Choroid plexus epithelial cell (primary cell): ENCODE measurements at regions not wholly inside any gene's neighbourhood (a gene's known extent, or its start where the extent isn't known, plus 50 kb on each side); places are given as distances from the start of the nearest gene placed in this dataset.

Experiments
- DNase-seq: peaks from one replicate; pipeline ENCODE4 v3.0.0-alpha.2; 2010; ENCODE audit warnings: low read depth
- H3K4me3 ChIP-seq: 2 replicates; pipeline ENCODE4 v1.5.1; 2011; ENCODE audit warnings: low read depth, mild to moderate bottlenecking, control low read depth, low read length, moderate library complexity
- CTCF ChIP-seq: conservative IDR thresholded peaks from 2 replicates; pipeline ENCODE4 v1.5.1; 2011; ENCODE audit warnings: low read depth, mild to moderate bottlenecking, control low read depth, inconsistent platforms, low read length, moderate library complexity

DNA sequence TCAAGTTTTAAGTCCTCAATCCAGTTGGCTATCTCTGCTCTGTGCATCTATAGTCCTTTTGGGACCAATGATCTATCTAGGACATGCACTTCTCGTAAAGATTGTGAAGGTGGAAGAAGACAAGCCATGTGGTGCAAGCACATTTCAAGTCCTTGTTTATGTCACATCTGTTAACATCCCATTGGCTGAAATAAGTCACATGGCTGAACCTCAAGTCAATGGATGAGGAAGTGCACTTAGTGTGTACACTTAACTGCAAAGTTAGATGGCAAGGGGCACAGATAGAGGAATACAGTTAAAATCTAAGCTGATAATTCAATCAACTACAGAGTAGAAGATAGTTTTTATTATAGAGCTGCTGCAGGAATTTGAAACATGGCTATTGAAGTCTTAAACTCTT, 362.8 kb upstream of the TBX3 start:
- TF ChIP-seq CTCF, result no peak
- H3K4me3 ChIP-seq, result no peak overlapping the region
- DNase-seq, result no peak

DNA sequence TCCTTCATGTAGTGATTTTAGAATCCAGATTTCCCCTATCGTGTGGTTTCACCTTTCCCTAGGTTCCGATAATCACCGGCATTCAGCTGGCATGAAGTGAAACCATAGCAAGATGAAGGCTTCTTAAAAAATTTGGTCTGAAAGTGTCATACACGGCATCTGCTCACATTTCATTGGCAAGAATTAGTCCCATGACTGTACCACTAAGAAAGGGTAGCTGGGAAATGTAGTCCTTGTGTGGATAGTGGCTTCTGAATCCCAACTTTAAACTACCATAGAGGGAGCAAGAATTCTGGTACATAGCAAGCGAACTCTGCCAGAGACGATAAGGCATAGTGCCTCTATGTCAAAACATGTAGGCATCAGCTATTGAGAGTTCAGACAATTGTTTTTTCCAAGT, 360.1 kb upstream of the TBX3 start:
- no peak for TF ChIP-seq CTCF
- peak; percentile 14 for DNase-seq
- no peak overlapping the region for H3K4me3 ChIP-seq

- no peak for TF ChIP-seq CTCF
- no peak overlapping the region for H3K4me3 ChIP-seq
- no peak for DNase-seq
Observed at GRCh38 chr12:115043079-115043478, 359.1 kb upstream of the TBX3 start.

- peak; percentile 27 for DNase-seq
- TF ChIP-seq CTCF, result no peak
- no peak overlapping the region for H3K4me3 ChIP-seq
Observed at GRCh38 chr12:115042341-115042740, 358.4 kb upstream of the TBX3 start.

DNA sequence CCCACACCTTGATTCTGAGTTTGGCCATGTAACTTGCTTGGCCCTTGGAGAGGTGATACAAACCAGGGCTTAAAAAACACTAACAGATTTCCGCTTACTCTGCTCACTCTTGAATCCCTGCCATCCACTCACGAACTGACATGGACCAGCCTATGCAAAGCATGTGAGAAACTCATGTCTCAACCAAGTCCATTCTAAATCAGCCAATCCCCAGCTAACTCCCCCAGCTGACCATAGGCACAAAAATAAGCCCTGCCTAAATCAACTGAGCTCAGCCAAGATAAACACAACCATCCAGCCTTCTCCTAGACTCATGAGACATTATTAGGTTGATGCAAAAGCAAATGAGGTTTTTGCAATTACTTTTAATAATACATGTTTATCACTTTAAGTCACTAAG, 353.9 kb upstream of the TBX3 start:
- no peak for TF ChIP-seq CTCF
- DNase-seq, result peak; percentile 50
- no peak overlapping the region for H3K4me3 ChIP-seq

- no peak for TF ChIP-seq CTCF
- H3K4me3 ChIP-seq, result no peak overlapping the region
- DNase-seq, result no peak
Observed at GRCh38 chr12:115035535-115036107, 351.6 kb upstream of the TBX3 start.

- no peak for DNase-seq
- TF ChIP-seq CTCF, result no peak
- no peak overlapping the region for H3K4me3 ChIP-seq
Observed at GRCh38 chr12:115032521-115032920, 348.5 kb upstream of the TBX3 start.
